ES-I3 (cell line): ENCODE measurements at regions not wholly inside any gene's neighbourhood (a gene's known extent, or its start where the extent isn't known, plus 50 kb on each side); places are given as distances from the start of the nearest gene placed in this dataset.

Experiments used
- H3K36me3 ChIP-seq: 2 replicates; pipeline ENCODE4 v1.6.1; 2013; ENCODE audit warnings: mild to moderate bottlenecking, low read length, control low read depth, moderate library complexity; ENCODE audit not compliant: insufficient read depth
- H3K4me1 ChIP-seq: 2 replicates; pipeline ENCODE4 v1.6.1; 2013; ENCODE audit warnings: mild to moderate bottlenecking, control low read depth, low read length; ENCODE audit not compliant: insufficient read depth
- H3K9ac ChIP-seq: 2 replicates; pipeline ENCODE4 v1.6.1; 2013; ENCODE audit warnings: low read depth, mild to moderate bottlenecking, low read length, moderate library complexity
- H3K9me3 ChIP-seq: 2 replicates; pipeline ENCODE4 v1.6.1; 2013; ENCODE audit warnings: mild to moderate bottlenecking, low read length, moderate library complexity; ENCODE audit not compliant: control insufficient read depth, insufficient read depth

- Histone ChIP-seq H3K9me3 (no peaks in the 10 kb centered on the region), H3K9ac (no peak overlapping the region), H3K4me1 (no peaks in the 10 kb centered on the region), H3K36me3 (no peaks in the 10 kb centered on the region)
Measured at GRCh38 chr18:75775121-75775520, 347.6 kb upstream of the SMIM21 start.

- Histone ChIP-seq H3K4me1 (no peaks in the 10 kb centered on the region), H3K9me3 (no peaks in the 10 kb centered on the region), H3K36me3 (no peaks in the 10 kb centered on the region), H3K9ac (no peak overlapping the region)
Measured at GRCh38 chr18:75773618-75774017, 346.1 kb upstream of the SMIM21 start.

- Histone ChIP-seq H3K9ac (no peak overlapping the region), H3K9me3 (no peaks in the 10 kb centered on the region)
Measured at GRCh38 chr18:75762758-75763157, 335.3 kb upstream of the SMIM21 start.

DNA sequence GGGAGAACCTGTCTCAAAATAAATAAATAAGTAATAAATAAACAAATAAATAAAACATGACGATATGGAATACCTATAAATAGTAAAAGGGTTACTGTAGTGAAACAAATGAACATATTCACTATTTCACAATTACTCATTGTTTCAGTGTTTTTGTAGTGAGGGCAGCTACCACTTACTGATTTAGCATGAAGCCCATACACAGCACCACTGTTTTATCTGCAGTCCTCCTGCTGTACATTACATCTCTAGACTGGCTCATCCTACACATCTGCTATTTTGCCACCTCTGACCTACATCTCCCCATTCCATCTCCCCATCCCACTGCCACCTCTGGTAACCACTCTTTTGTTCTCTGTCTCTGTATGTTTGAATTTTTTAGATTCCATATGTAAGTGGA lies 332.7 kb upstream of the SMIM21 start:
- Histone ChIP-seq H3K9ac (no peak overlapping the region), H3K9me3 (no peaks in the 10 kb centered on the region), H3K36me3 (no peaks in the 10 kb centered on the region), H3K4me1 (no peaks in the 10 kb centered on the region)

More at GRCh38 chr18:75762758-75763157, 335.3 kb upstream of the SMIM21 start:
- Histone ChIP-seq H3K4me1 (no peaks in the 10 kb centered on the region), H3K36me3 (no peaks in the 10 kb centered on the region)

GRCh38 chr18:75757951-75758350 lies 330.4 kb upstream of the SMIM21 start:
- Histone ChIP-seq H3K9me3 (no peaks in the 10 kb centered on the region), H3K4me1 (no peaks in the 10 kb centered on the region), H3K9ac (no peak overlapping the region), H3K36me3 (no peaks in the 10 kb centered on the region)

- no peak overlapping the region for H3K9ac ChIP-seq
- no peaks in the 10 kb centered on the region for H3K9me3 ChIP-seq
- H3K36me3 ChIP-seq = no peaks in the 10 kb centered on the region
- no peaks in the 10 kb centered on the region for H3K4me1 ChIP-seq
Measured at GRCh38 chr18:75754433-75754832, 326.9 kb upstream of the SMIM21 start.

DNA sequence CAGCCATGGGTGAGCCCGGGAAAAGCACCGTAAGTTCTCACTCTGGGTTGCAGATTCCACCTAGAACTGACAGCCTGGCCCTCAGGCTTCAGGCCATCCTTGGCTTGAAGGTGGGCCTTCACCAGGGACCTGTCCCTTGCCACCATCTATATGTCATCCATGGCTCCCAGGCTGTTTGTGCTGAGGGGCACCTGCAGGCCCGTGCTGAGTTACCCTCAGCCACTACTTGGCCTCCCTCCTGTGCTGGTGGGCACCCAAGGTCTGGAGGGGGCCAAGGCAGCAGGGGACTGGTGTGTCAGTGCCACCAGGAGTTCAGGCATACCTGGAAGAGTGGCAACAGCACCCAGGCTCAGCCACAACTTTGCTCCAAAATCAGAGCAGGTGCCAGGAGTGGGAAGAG lies 326.2 kb upstream of the SMIM21 start:
- Histone ChIP-seq H3K36me3 (no peaks in the 10 kb centered on the region), H3K9me3 (no peaks in the 10 kb centered on the region), H3K9ac (no peak overlapping the region), H3K4me1 (no peaks in the 10 kb centered on the region)

- no peaks in the 10 kb centered on the region for H3K4me1 ChIP-seq
- H3K9ac ChIP-seq = no peak overlapping the region
- H3K9me3 ChIP-seq = no peaks in the 10 kb centered on the region
- H3K36me3 ChIP-seq = no peaks in the 10 kb centered on the region
Measured at GRCh38 chr18:75752740-75753263, 325.3 kb upstream of the SMIM21 start.

GRCh38 chr18:75745147-75745546 lies 317.6 kb upstream of the SMIM21 start:
- no peaks in the 10 kb centered on the region for H3K4me1 ChIP-seq
- H3K9ac ChIP-seq = no peak overlapping the region
- H3K9me3 ChIP-seq = no peaks in the 10 kb centered on the region
- no peaks in the 10 kb centered on the region for H3K36me3 ChIP-seq

DNA sequence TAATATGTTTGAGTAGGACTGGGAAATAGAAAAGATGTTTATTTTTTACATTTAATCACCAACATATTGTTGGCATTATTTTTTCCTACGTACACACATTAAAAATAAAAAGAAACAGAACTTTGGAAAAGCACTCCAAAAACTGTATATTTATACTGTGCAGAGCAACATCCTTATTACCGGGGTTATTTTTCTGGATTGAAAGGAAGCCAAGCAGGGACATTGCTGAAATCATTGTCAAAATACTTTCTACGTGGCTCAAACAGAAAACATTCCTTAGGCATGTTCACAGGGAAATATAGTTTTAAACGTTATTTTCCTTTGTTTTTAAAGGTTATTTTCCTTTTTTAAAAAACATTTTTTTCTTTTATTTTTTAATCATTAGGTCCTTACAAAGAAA lies 315.0 kb upstream of the SMIM21 start:
- Histone ChIP-seq H3K9me3 (no peaks in the 10 kb centered on the region), H3K9ac (no peak overlapping the region), H3K4me1 (no peaks in the 10 kb centered on the region), H3K36me3 (no peaks in the 10 kb centered on the region)

- no peaks in the 10 kb centered on the region; the same call in 1 of the 2 replicates for H3K9me3 ChIP-seq
- H3K9ac ChIP-seq = no peak overlapping the region
- no peaks in the 10 kb centered on the region for H3K4me1 ChIP-seq
- no peaks in the 10 kb centered on the region for H3K36me3 ChIP-seq
Measured at GRCh38 chr18:75739682-75740081, 312.2 kb upstream of the SMIM21 start.

DNA sequence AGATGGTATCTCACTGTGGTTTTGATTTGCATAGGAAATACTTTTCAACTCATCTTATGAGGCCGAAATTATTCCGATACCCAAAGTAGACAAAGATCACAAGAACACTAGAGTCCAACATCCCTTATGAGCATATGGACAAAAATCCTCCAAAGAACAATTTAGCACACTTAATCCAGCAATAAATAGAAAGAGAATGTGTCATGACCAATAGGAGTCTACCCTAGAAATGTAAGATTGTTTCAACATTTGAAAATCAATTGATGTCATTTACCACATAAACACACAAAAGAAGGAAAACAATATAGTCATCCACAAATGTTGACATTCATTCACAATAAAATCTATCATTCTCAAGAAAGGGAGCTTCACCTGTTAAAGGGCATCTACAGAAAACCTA lies 307.8 kb upstream of the SMIM21 start:
- Histone ChIP-seq H3K9ac (no peak overlapping the region), H3K36me3 (no peaks in the 10 kb centered on the region), H3K9me3 (no peaks in the 10 kb centered on the region; the same call in 1 of the 2 replicates), H3K4me1 (no peaks in the 10 kb centered on the region)

- H3K9me3 ChIP-seq = no peaks in the 10 kb centered on the region
- H3K9ac ChIP-seq = no peak overlapping the region
Measured at GRCh38 chr18:75730249-75730648, 302.7 kb upstream of the SMIM21 start.

GRCh38 chr18:75728621-75729020 lies 301.1 kb upstream of the SMIM21 start:
- Histone ChIP-seq H3K9ac (no peak overlapping the region), H3K4me1 (no peaks in the 10 kb centered on the region), H3K9me3 (no peaks in the 10 kb centered on the region), H3K36me3 (no peaks in the 10 kb centered on the region)

More at GRCh38 chr18:75730249-75730648, 302.7 kb upstream of the SMIM21 start:
- H3K4me1 ChIP-seq = no peaks in the 10 kb centered on the region
- no peaks in the 10 kb centered on the region for H3K36me3 ChIP-seq

GRCh38 chr18:75727456-75727855 lies 300.0 kb upstream of the SMIM21 start:
- H3K4me1 ChIP-seq = no peaks in the 10 kb centered on the region
- no peaks in the 10 kb centered on the region for H3K36me3 ChIP-seq
- H3K9me3 ChIP-seq = no peaks in the 10 kb centered on the region
- H3K9ac ChIP-seq = no peak overlapping the region
